Memory B cell (primary cell): ENCODE measurements at regions not wholly inside any gene's neighbourhood (a gene's known extent, or its start where the extent isn't known, plus 50 kb on each side); places are given as distances from the start of the nearest gene placed in this dataset.
"Not testable (repeated sequence)": the region's sequence is repeated elsewhere in the genome, so short reads cannot be mapped to it uniquely, and the experiment has no call there.

Experiments used
- ATAC-seq: fragments of 150-1000 bp; cut with Tn5 transposase; 2 replicates; pipeline ENCODE4 v1.10.0; 2021; ENCODE audit warnings: low read depth, mild to moderate bottlenecking, moderate library complexity
- DNase-seq, 2 donors: peaks; one replicate each; pipeline ENCODE4 v3.0.0; 2022; ENCODE audit warnings: low spot score in 2 of 2
- H3K27ac Mint-ChIP-seq: one replicate; pipeline ENCODE4 v1.8.0; 2022; ENCODE audit warnings: mild to moderate bottlenecking, moderate library complexity, mixed read lengths
- H3K27me3 Mint-ChIP-seq: one replicate; pipeline ENCODE4 v1.8.0; 2022; ENCODE audit warnings: mixed read lengths
- H3K36me3 Mint-ChIP-seq: one replicate; pipeline ENCODE4 v1.8.0; 2022; ENCODE audit warnings: mild to moderate bottlenecking, mixed read lengths
- H3K4me1 Mint-ChIP-seq: one replicate; pipeline ENCODE4 v1.8.0; 2022; ENCODE audit warnings: mixed read lengths
- H3K4me3 Mint-ChIP-seq: one replicate; pipeline ENCODE4 v1.8.0; 2022; ENCODE audit warnings: mild to moderate bottlenecking, moderate library complexity, mixed read lengths
- H3K9me3 Mint-ChIP-seq: one replicate; pipeline ENCODE4 v1.8.0; 2022; ENCODE audit warnings: mixed read lengths

- no peak for ATAC-seq
- Mint-ChIP-seq H3K9me3 (no peaks in the 10 kb centered on the region), H3K4me1 (peaks cover 10% of the 10 kb centered on the region), H3K4me3 (no peak overlapping the region), H3K27ac (no peak overlapping the region), H3K27me3 (peaks cover 4% of the 10 kb centered on the region), H3K36me3 (no peaks in the 10 kb centered on the region)
- DNase-seq, result no peak
Observed at GRCh38 chr3:194189243-194189791, 53.4 kb downstream of the HES1 start.

GRCh38 chr3:194191850-194192249 is 55.9 kb downstream of the HES1 start:
- not testable (repeated sequence) for H3K27me3 Mint-ChIP-seq, DNase-seq, ATAC-seq, H3K4me3 Mint-ChIP-seq, H3K9me3 Mint-ChIP-seq, H3K27ac Mint-ChIP-seq, H3K36me3 Mint-ChIP-seq
- peaks cover 15% of the 10 kb centered on the region for H3K4me1 Mint-ChIP-seq

- no peaks in the 10 kb centered on the region for H3K36me3 Mint-ChIP-seq
- H3K9me3 Mint-ChIP-seq, result no peaks in the 10 kb centered on the region
- peak overlapping the region; percentile 47 for H3K4me3 Mint-ChIP-seq
- peaks cover 18% of the 10 kb centered on the region for H3K4me1 Mint-ChIP-seq
- ATAC-seq (peak; percentile 96), DNase-seq (peak; percentile 34 to 43)
- peaks cover 6% of the 10 kb centered on the region for H3K27me3 Mint-ChIP-seq
- H3K27ac Mint-ChIP-seq, result peak overlapping the region; percentile 79
Observed at GRCh38 chr3:194194051-194194756, 58.3 kb downstream of the HES1 start.

GRCh38 chr3:194194757-194195085 is 58.8 kb downstream of the HES1 start:
- H3K4me3 Mint-ChIP-seq, result no peak overlapping the region

GRCh38 chr3:194195611-194196010 is 59.7 kb downstream of the HES1 start:
- Mint-ChIP-seq H3K36me3 (no peaks in the 10 kb centered on the region), H3K9me3 (no peaks in the 10 kb centered on the region), H3K4me1 (peaks cover 18% of the 10 kb centered on the region), H3K27me3 (peaks cover 7% of the 10 kb centered on the region), H3K4me3 (no peak overlapping the region), H3K27ac (peak overlapping the region; percentile 3)
- no peak for ATAC-seq
- no peak for DNase-seq

More at GRCh38 chr3:194194757-194195085, 58.8 kb downstream of the HES1 start:
- no peaks in the 10 kb centered on the region for H3K36me3 Mint-ChIP-seq
- ATAC-seq, result no peak
- H3K9me3 Mint-ChIP-seq, result no peaks in the 10 kb centered on the region
- DNase-seq, result no peak
- peak overlapping the region; percentile 79 for H3K27ac Mint-ChIP-seq
- H3K4me1 Mint-ChIP-seq, result peaks cover 18% of the 10 kb centered on the region
- H3K27me3 Mint-ChIP-seq, result peaks cover 6% of the 10 kb centered on the region

- no peak for ATAC-seq
- H3K27ac Mint-ChIP-seq, result no peak overlapping the region
- H3K36me3 Mint-ChIP-seq, result no peaks in the 10 kb centered on the region
- peaks cover 18% of the 10 kb centered on the region for H3K4me1 Mint-ChIP-seq
- H3K4me3 Mint-ChIP-seq, result no peak overlapping the region
- no peak for DNase-seq
- H3K9me3 Mint-ChIP-seq, result no peaks in the 10 kb centered on the region
- H3K27me3 Mint-ChIP-seq, result peaks cover 10% of the 10 kb centered on the region
Observed at GRCh38 chr3:194196876-194197275, 60.9 kb downstream of the HES1 start.

- peaks cover 19% of the 10 kb centered on the region for H3K4me1 Mint-ChIP-seq
- no peaks in the 10 kb centered on the region for H3K36me3 Mint-ChIP-seq
- no peak for DNase-seq
- H3K27me3 Mint-ChIP-seq, result peaks cover 11% of the 10 kb centered on the region
- H3K4me3 Mint-ChIP-seq, result no peak overlapping the region
- ATAC-seq, result no peak
- H3K27ac Mint-ChIP-seq, result no peak overlapping the region
- H3K9me3 Mint-ChIP-seq, result no peaks in the 10 kb centered on the region
Observed at GRCh38 chr3:194197396-194197960, 61.5 kb downstream of the HES1 start.

GRCh38 chr3:194197981-194198695 is 62.2 kb downstream of the HES1 start:
- Mint-ChIP-seq H3K4me3 (no peak overlapping the region), H3K27ac (no peak overlapping the region), H3K36me3 (no peaks in the 10 kb centered on the region), H3K27me3 (peaks cover 16% of the 10 kb centered on the region), H3K9me3 (no peaks in the 10 kb centered on the region), H3K4me1 (peaks cover 23% of the 10 kb centered on the region)
- no peak for DNase-seq
- ATAC-seq, result no peak

GRCh38 chr3:194198938-194199337 is 63.0 kb downstream of the HES1 start:
- ATAC-seq, result peak; percentile 17
- Mint-ChIP-seq H3K27me3 (peaks cover 19% of the 10 kb centered on the region), H3K4me3 (no peak overlapping the region), H3K4me1 (peaks cover 24% of the 10 kb centered on the region), H3K27ac (no peak overlapping the region), H3K9me3 (no peaks in the 10 kb centered on the region), H3K36me3 (no peaks in the 10 kb centered on the region)
- DNase-seq, result no peak

GRCh38 chr3:194200422-194201081 is 64.6 kb downstream of the HES1 start:
- no peaks in the 10 kb centered on the region for H3K36me3 Mint-ChIP-seq
- no peak overlapping the region for H3K4me3 Mint-ChIP-seq

GRCh38 chr3:194201953-194202666 is 66.2 kb downstream of the HES1 start:
- H3K4me1 Mint-ChIP-seq, result peaks cover 16% of the 10 kb centered on the region
- no peak overlapping the region for H3K27ac Mint-ChIP-seq
- no peak for ATAC-seq
- DNase-seq, result no peak
- H3K27me3 Mint-ChIP-seq, result peaks cover 26% of the 10 kb centered on the region
- no peaks in the 10 kb centered on the region for H3K36me3 Mint-ChIP-seq
- H3K9me3 Mint-ChIP-seq, result no peaks in the 10 kb centered on the region
- no peak overlapping the region for H3K4me3 Mint-ChIP-seq

More at GRCh38 chr3:194200422-194201081, 64.6 kb downstream of the HES1 start:
- Mint-ChIP-seq H3K9me3 (no peaks in the 10 kb centered on the region), H3K27me3 (peaks cover 22% of the 10 kb centered on the region), H3K4me1 (peaks cover 16% of the 10 kb centered on the region), H3K27ac (no peak overlapping the region)
- DNase-seq (no peak), ATAC-seq (no peak)

- peak; percentile 87 for ATAC-seq
- Mint-ChIP-seq H3K27me3 (peaks cover 27% of the 10 kb centered on the region), H3K27ac (peak overlapping the region; percentile 78), H3K9me3 (no peaks in the 10 kb centered on the region), H3K4me3 (peak overlapping the region; percentile 75), H3K4me1 (peaks cover 16% of the 10 kb centered on the region), H3K36me3 (no peaks in the 10 kb centered on the region)
- DNase-seq, result peak; percentile 42
Observed at GRCh38 chr3:194203482-194204041, 67.6 kb downstream of the HES1 start.
